MCF 10A (cell line): ENCODE measurements at regions not wholly inside any gene's neighbourhood (a gene's known extent, or its start where the extent isn't known, plus 50 kb on each side); places are given as distances from the start of the nearest gene placed in this dataset.

Source experiments
- BruUV-seq: library from RNA; stranded (reverse); fragments of 400-500 nt; replicated peaks from 2 replicates; lab custom pipeline; 2021; lab: Mats Ljungman, UMichigan
- CTCF ChIA-PET: fragments of 300-600 bp; sonication (Branson Sonifier 250); formaldehyde crosslinking; extraction: SDS; loops from one replicate; lab custom pipeline; 2021; ENCODE audit warnings: antibody characterized with exemption, inconsistent platforms; lab: Yijun Ruan, JAX
- POLR2A ChIA-PET: fragments of 300-600, 350-650 bp; sonication (Branson Sonifier 250); formaldehyde crosslinking; extraction: SDS; loops from one replicate; lab custom pipeline; 2020; ENCODE audit warnings: antibody characterized with exemption, inconsistent platforms; lab: Yijun Ruan, JAX
- DNase-seq: peaks from one replicate; pipeline ENCODE4 v3.0.0-alpha.2; 2018; ENCODE audit not compliant: unreplicated experiment
- H3K27ac Mint-ChIP-seq: one replicate; pipeline ENCODE4 v1.8.0; 2022; ENCODE audit warnings: mild to moderate bottlenecking, low read depth, mixed read lengths; ENCODE audit not compliant: unreplicated experiment
- H3K27me3 Mint-ChIP-seq: one replicate; pipeline ENCODE4 v1.8.0; 2022; ENCODE audit warnings: mixed read lengths; ENCODE audit not compliant: insufficient read depth, unreplicated experiment
- H3K36me3 Mint-ChIP-seq: one replicate; pipeline ENCODE4 v1.8.0; 2022; ENCODE audit warnings: mild to moderate bottlenecking, moderate library complexity, mixed read lengths; ENCODE audit not compliant: insufficient read depth, unreplicated experiment
- H3K4me1 Mint-ChIP-seq: one replicate; pipeline ENCODE4 v1.8.0; 2022; ENCODE audit warnings: mixed read lengths; ENCODE audit not compliant: insufficient read depth, unreplicated experiment
- H3K4me3 Mint-ChIP-seq: one replicate; pipeline ENCODE4 v1.8.0; 2022; ENCODE audit warnings: mild to moderate bottlenecking, moderate library complexity, mixed read lengths; ENCODE audit not compliant: unreplicated experiment
- H3K9me3 Mint-ChIP-seq: one replicate; pipeline ENCODE4 v1.8.0; 2022; ENCODE audit warnings: mixed read lengths; ENCODE audit not compliant: unreplicated experiment
- intact Hi-C: fragments of 100-400 bp; cut with micrococcal nuclease; formaldehyde crosslinking; loops from 2 replicates; pipeline ENCODE4 v1.14.1; 2022
- TF ChIP-seq, protein P1 (sequence below): fragments of 200-600 bp; IDR thresholded peaks from one replicate; pipeline ENCODE4 v1.8.0; 2022; ENCODE audit warnings: antibody characterized with exemption, mild to moderate bottlenecking; ENCODE audit not compliant: unreplicated experiment

DNA sequence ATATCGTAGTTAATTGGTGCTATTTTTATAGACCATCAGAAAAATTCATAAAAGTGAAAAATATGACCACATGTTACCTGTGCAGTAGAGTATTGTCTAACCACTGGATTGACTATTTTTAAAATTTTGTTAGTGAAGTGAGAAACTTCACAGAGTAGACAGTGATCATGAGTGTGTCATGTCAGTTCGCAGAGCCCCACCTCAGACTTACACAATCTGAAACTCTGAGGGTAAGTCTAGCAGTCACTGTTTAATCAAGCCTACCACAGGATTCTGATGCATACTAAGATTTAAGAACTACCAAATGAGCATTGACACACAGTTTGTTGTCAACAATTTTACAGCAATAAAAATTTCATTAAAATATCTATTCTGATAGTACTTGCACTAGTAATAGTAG lies 552.9 kb upstream of the SUCLG2 start:
- BruUV-seq, result no TSS peak
- POLR2A ChIA-PET, result no interaction called here
- Mint-ChIP-seq H3K36me3 (no peaks in the 10 kb centered on the region), H3K27ac (no peak overlapping the region), H3K4me1 (no peaks in the 10 kb centered on the region), H3K27me3 (no peaks in the 10 kb centered on the region), H3K9me3 (peaks cover 7% of the 10 kb centered on the region), H3K4me3 (no peak overlapping the region)
- TF ChIP-seq, protein P1, sequence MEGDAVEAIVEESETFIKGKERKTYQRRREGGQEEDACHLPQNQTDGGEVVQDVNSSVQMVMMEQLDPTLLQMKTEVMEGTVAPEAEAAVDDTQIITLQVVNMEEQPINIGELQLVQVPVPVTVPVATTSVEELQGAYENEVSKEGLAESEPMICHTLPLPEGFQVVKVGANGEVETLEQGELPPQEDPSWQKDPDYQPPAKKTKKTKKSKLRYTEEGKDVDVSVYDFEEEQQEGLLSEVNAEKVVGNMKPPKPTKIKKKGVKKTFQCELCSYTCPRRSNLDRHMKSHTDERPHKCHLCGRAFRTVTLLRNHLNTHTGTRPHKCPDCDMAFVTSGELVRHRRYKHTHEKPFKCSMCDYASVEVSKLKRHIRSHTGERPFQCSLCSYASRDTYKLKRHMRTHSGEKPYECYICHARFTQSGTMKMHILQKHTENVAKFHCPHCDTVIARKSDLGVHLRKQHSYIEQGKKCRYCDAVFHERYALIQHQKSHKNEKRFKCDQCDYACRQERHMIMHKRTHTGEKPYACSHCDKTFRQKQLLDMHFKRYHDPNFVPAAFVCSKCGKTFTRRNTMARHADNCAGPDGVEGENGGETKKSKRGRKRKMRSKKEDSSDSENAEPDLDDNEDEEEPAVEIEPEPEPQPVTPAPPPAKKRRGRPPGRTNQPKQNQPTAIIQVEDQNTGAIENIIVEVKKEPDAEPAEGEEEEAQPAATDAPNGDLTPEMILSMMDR, result no peak
- DNase-seq, result no peak
- intact Hi-C loops, result no loop called here
- CTCF ChIA-PET, result no interaction called here

DNA sequence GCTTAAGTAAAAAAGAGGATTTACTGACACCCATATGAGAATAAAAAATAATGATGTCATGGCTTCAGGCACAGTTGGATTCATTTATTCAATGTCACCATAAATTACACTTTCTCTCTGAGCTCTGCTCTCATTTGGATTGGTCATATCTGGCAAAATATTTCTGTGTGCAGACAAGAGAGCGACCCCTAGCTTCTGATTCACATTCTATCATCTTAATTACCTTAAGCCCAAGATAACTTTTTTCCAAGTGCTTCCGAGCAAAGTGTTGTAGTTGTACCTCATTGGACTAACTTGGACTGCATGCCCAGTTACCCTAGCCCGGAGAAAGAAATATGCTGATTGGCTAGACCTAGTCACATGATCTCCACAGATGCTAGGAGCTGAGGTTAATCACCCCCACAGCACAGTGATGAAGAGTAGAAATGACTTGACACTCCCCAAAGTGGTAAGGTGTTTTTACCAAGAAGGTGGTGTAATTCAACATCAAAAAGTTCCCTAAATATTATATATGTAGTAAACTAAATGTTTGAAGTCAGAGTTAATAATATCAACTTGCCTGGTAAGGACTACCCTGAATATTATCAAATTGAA lies 552.2 kb upstream of the SUCLG2 start:
- Mint-ChIP-seq H3K4me1 (no peaks in the 10 kb centered on the region), H3K4me3 (no peak overlapping the region), H3K27me3 (no peaks in the 10 kb centered on the region), H3K36me3 (no peaks in the 10 kb centered on the region), H3K27ac (no peak overlapping the region), H3K9me3 (peaks cover 7% of the 10 kb centered on the region)
- TF ChIP-seq, protein P1, result no peak
- intact Hi-C loops, result no loop called here
- ChIA-PET CTCF (no interaction called here), POLR2A (no interaction called here)
- BruUV-seq, result no TSS peak
- DNase-seq, result peak; percentile 7

DNA sequence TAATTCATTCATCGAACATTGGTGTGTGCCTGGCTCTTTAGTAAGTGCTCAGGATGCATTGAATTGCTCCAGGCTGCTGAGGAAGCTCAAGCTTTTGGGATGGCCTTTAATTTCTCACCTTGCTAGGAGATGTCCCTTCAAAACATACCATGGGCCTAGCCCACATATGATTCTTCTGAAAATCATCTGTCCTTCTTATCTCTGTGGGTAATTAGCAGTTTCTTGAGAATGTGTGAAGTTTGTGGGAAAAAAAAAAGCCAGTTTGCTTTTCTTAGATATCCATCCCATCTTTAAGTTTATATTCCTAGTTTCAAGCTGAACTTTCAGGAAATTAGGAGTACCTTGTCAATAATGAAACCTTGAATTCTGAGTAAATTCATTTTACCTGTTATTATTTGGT lies 532.3 kb upstream of the SUCLG2 start:
- intact Hi-C loops, result no loop called here
- DNase-seq, result no peak
- H3K9me3 Mint-ChIP-seq, result no peaks in the 10 kb centered on the region
- TF ChIP-seq, protein P1, result no peak
- H3K36me3 Mint-ChIP-seq, result no peaks in the 10 kb centered on the region
- H3K4me3 Mint-ChIP-seq, result no peak overlapping the region
- no peak overlapping the region for H3K27ac Mint-ChIP-seq
- ChIA-PET CTCF (no interaction called here), POLR2A (no interaction called here)
- no peaks in the 10 kb centered on the region for H3K27me3 Mint-ChIP-seq
- no peaks in the 10 kb centered on the region for H3K4me1 Mint-ChIP-seq
- BruUV-seq, result no TSS peak

DNA sequence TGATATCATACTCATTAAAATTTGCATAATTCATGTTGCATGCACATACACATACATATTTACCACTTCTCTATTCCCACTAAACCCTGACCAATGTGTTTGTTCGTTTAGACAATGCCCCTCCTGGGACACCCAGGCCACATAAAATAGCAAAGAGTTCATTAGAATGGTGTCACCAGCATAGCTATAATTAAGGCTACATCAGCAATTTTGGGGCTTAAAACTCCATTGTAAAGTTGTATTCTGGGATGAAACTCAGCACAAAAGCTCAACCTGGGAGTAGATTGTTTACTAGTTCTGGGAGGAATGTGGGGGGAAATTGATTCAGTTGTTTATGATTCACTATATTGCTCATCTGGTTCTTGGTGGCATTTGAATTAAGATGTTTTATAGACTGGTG lies 522.2 kb upstream of the SUCLG2 start:
- intact Hi-C loops, result no loop called here
- no peak for DNase-seq
- TF ChIP-seq, protein P1, result no peak
- no TSS peak for BruUV-seq
- no peaks in the 10 kb centered on the region for H3K36me3 Mint-ChIP-seq
- no peak overlapping the region for H3K27ac Mint-ChIP-seq
- ChIA-PET CTCF (interaction anchor here (0.8 kb wide), 1 partner anchor 86 kb away, joined by 5 read pairs; no protein-coding TSS in a partner anchor), POLR2A (no interaction called here)
- H3K4me3 Mint-ChIP-seq, result no peak overlapping the region
- peaks cover 27% of the 10 kb centered on the region for H3K9me3 Mint-ChIP-seq
- H3K27me3 Mint-ChIP-seq, result no peaks in the 10 kb centered on the region
- no peaks in the 10 kb centered on the region for H3K4me1 Mint-ChIP-seq
